HCT116 (cell line): ENCODE measurements at regions not wholly inside any gene's neighbourhood (a gene's known extent, or its start where the extent isn't known, plus 50 kb on each side); places are given as distances from the start of the nearest gene placed in this dataset.

Experiments used
- ATAC-seq: fragments of 200-7000 bp; cut with Tn5 transposase; 2 replicates; pipeline ENCODE4 v1.9.1; 2020; ENCODE audit warnings: mild to moderate bottlenecking, moderate library complexity
- BruUV-seq: library from RNA; stranded (reverse); fragments of 400-500 nt; replicated peaks from 2 replicates; lab custom pipeline; 2021; lab: Mats Ljungman, UMichigan
- CTCF ChIA-PET: fragments of 300-600 bp; sonication (Branson Sonifier 250); formaldehyde crosslinking; loops from one replicate; lab custom pipeline; 2021; ENCODE audit warnings: antibody characterized with exemption; lab: Charles Lee
- POLR2A ChIA-PET: fragments of 300-600, 350-600 bp; sonication (Branson Sonifier 250); formaldehyde crosslinking; loops from one replicate; lab custom pipeline; 2021; ENCODE audit warnings: antibody characterized with exemption; lab: Charles Lee
- RAD21 ChIA-PET, 2 experiments: fragments of 300-600 bp; sonication (Branson Sonifier 250); formaldehyde crosslinking; loops; one replicate each; lab custom pipeline; 2023; ENCODE audit warnings: low total read pairs in 2 of 2; ENCODE audit not compliant: uncharacterized antibody in 2 of 2, unreplicated experiment in 2 of 2, low non-redundant PET in 1 of 2; lab: Charles Lee
- DNase-seq: peaks from one replicate; pipeline ENCODE4 v3.0.0-alpha.2; 2010; ENCODE audit warnings: low read depth, low spot score
- H2AFZ ChIP-seq: fragments of 200-600 bp; shearing (Covaris generic), sonication (generic); 2 replicates; pipeline ENCODE4 v1.6.1; 2017; ENCODE audit warnings: low read depth, mixed run types, mixed read lengths, antibody characterized with exemption, low read length; ENCODE audit not compliant: poor library complexity, severe bottlenecking
- H3K27ac ChIP-seq: 2 replicates; pipeline ENCODE4 v1.5.1; 2012; ENCODE audit warnings: low read depth, low read length
- H3K27me3 ChIP-seq: fragments of 200-600 bp; sonication (generic); 2 replicates; pipeline ENCODE4 v1.6.1; 2016; ENCODE audit warnings: mixed run types, low read length, mixed read lengths; ENCODE audit not compliant: insufficient read depth
- H3K36me3 ChIP-seq, 2 experiments: fragments of 200-500 bp in 1 of 2; fragments of 200-600 bp in 1 of 2; sonication (Bioruptor generic) in 1 of 2; sonication (generic) in 1 of 2; 2 replicates each; pipeline versions ENCODE4 v1.5.1 to v1.6.1; 2014 to 2016; ENCODE audit warnings: low read length in 2 of 2, inconsistent platforms in 1 of 2, mixed read lengths in 1 of 2, mixed run types in 1 of 2; ENCODE audit not compliant: insufficient read depth in 2 of 2, control insufficient read depth in 1 of 2
- H3K4me1 ChIP-seq, 2 experiments: fragments of 200-600 bp in 1 of 2; sonication (generic) in 1 of 2; 2 replicates each; pipeline versions ENCODE4 v1.5.1 to v1.6.1; 2012 to 2017; ENCODE audit warnings: low read length in 2 of 2, inconsistent platforms in 1 of 2, mild to moderate bottlenecking in 1 of 2, mixed read lengths in 1 of 2, mixed run types in 1 of 2, moderate library complexity in 1 of 2; ENCODE audit not compliant: insufficient read depth in 2 of 2, control insufficient read depth in 1 of 2
- H3K4me2 ChIP-seq: fragments of 200-600 bp; sonication (generic); 2 replicates; pipeline ENCODE4 v1.6.1; 2017; ENCODE audit warnings: mixed run types, low read length, mixed read lengths
- H3K4me3 ChIP-seq, 2 experiments: fragments of 200-600 bp in 1 of 2; sonication (generic) in 1 of 2; replicated peaks in 1 of 2; 2 replicates each; pipeline ENCODE4 v1.5.1; 2011 to 2016; ENCODE audit warnings: low read length in 2 of 2, control low read depth in 1 of 2, low read depth in 1 of 2, mild to moderate bottlenecking in 1 of 2, mixed read lengths in 1 of 2, mixed run types in 1 of 2
- H3K79me2 ChIP-seq: fragments of 200-600 bp; sonication (generic); 2 replicates; pipeline ENCODE4 v1.6.1; 2017; ENCODE audit warnings: mild to moderate bottlenecking, mixed run types, low read length, moderate library complexity, mixed read lengths; ENCODE audit not compliant: insufficient read depth
- H3K9ac ChIP-seq: fragments of 200-600 bp; sonication (generic); 2 replicates; pipeline ENCODE4 v1.6.1; 2016; ENCODE audit warnings: low read length, mixed read lengths
- H3K9me2 ChIP-seq: fragments of 200-600 bp; sonication (generic), shearing (Covaris generic); 2 replicates; pipeline ENCODE4 v1.6.1; 2017; ENCODE audit warnings: mixed run types, mild to moderate bottlenecking, moderate library complexity; ENCODE audit not compliant: insufficient read depth
- H3K9me3 ChIP-seq, 2 experiments: fragments of 200-500 bp in 1 of 2; fragments of 200-600 bp in 1 of 2; sonication (Bioruptor generic) in 1 of 2; sonication (generic) in 1 of 2; 2 replicates each; pipeline ENCODE4 v1.6.1; 2014 to 2017; ENCODE audit warnings: low read length in 2 of 2, mixed read lengths in 2 of 2, inconsistent platforms in 1 of 2, low read depth in 1 of 2, mild to moderate bottlenecking in 1 of 2, mixed run types in 1 of 2, moderate library complexity in 1 of 2; ENCODE audit not compliant: control insufficient read depth in 1 of 2, insufficient read depth in 1 of 2
- H4K20me1 ChIP-seq: fragments of 200-600 bp; sonication (generic), shearing (Covaris generic); 2 replicates; pipeline ENCODE4 v1.6.1; 2017; ENCODE audit warnings: mixed run types, mild to moderate bottlenecking, moderate library complexity; ENCODE audit not compliant: insufficient read depth
- CBX3 ChIP-seq: IDR thresholded peaks from 2 replicates; pipeline ENCODE4 v1.6.1; 2012; ENCODE audit warnings: low read depth
- CEBPB ChIP-seq: IDR thresholded peaks from 2 replicates; pipeline ENCODE4 v1.6.1; 2012; ENCODE audit warnings: low read depth
- EGR1 ChIP-seq: IDR thresholded peaks from 2 replicates; pipeline ENCODE4 v1.6.1; 2012; ENCODE audit warnings: low read depth
- EZH2 ChIP-seq: fragments of 200-600 bp; sonication (generic); IDR thresholded peaks from 2 replicates; pipeline ENCODE4 v1.6.1; 2017; ENCODE audit warnings: antibody characterized with exemption, mixed run types
- EZH2phosphoT487 ChIP-seq: fragments of 200-600 bp; IDR thresholded peaks from 2 replicates; pipeline ENCODE4 v1.6.1; 2018; ENCODE audit warnings: antibody characterized with exemption, borderline replicate concordance
- JUND ChIP-seq: IDR thresholded peaks from 2 replicates; pipeline ENCODE4 v1.6.1; 2012
- POLR2A ChIP-seq: IDR thresholded peaks from 2 replicates; pipeline ENCODE4 v1.7.0; 2011; ENCODE audit warnings: borderline replicate concordance; ENCODE audit not compliant: insufficient read depth, insufficient read length; ENCODE audit errors: extremely low read depth
- POLR2AphosphoS5 ChIP-seq: IDR thresholded peaks from 2 replicates; pipeline ENCODE4 v1.6.1; 2011; ENCODE audit warnings: mild to moderate bottlenecking, low read depth, low read length, moderate library complexity
- RAD21 ChIP-seq: IDR thresholded peaks from 2 replicates; pipeline ENCODE4 v1.6.1; 2012; ENCODE audit warnings: low read depth, mild to moderate bottlenecking
- SIN3A ChIP-seq: IDR thresholded peaks from 2 replicates; pipeline ENCODE4 v1.6.1; 2012; ENCODE audit warnings: low read depth
- SP1 ChIP-seq: IDR thresholded peaks from 2 replicates; pipeline ENCODE4 v1.6.1; 2012; ENCODE audit warnings: low read depth
- SRF ChIP-seq: IDR thresholded peaks from 2 replicates; pipeline ENCODE4 v1.6.1; 2012; ENCODE audit warnings: low read depth
- TCF7L2 ChIP-seq: IDR thresholded peaks from 2 replicates; pipeline ENCODE4 v1.7.0; 2011; ENCODE audit warnings: borderline replicate concordance, inconsistent platforms; ENCODE audit not compliant: insufficient read depth, insufficient read length; ENCODE audit errors: extremely low read depth
- YY1 ChIP-seq: IDR thresholded peaks from 2 replicates; pipeline ENCODE4 v1.6.1; 2011; ENCODE audit warnings: low read length, low read depth, moderate library complexity, mild to moderate bottlenecking; ENCODE audit not compliant: insufficient replicate concordance; ENCODE audit errors: extremely low read depth
- ZFX ChIP-seq: fragments of 450-650 bp; IDR thresholded peaks from 2 replicates; pipeline ENCODE4 v1.6.1; 2017
- ZNF274 ChIP-seq: fragments of 200-500 bp; sonication (Bioruptor generic); IDR thresholded peaks from 2 replicates; pipeline ENCODE4 v1.6.1; 2014; ENCODE audit warnings: mild to moderate bottlenecking, low read depth, low read length, inconsistent platforms
- intact Hi-C: fragments of 100-400 bp; cut with micrococcal nuclease; formaldehyde crosslinking; loops from 2 replicates; pipeline ENCODE4 v1.10.0; 2022
- TF ChIP-seq, protein P1 (sequence below): IDR thresholded peaks from 2 replicates; pipeline ENCODE4 v1.6.1; 2012
- TF ChIP-seq, protein P2 (sequence below), 3 experiments: fragments of 200-600 bp in 1 of 3; sonication (generic) in 1 of 3; IDR thresholded peaks in 2 of 3; conservative IDR thresholded peaks in 1 of 3; 2 replicates each; pipeline ENCODE4 v1.5.1; 2012 to 2017; ENCODE audit warnings: low read depth in 2 of 3, low read length in 2 of 3, antibody characterized with exemption in 1 of 3, borderline replicate concordance in 1 of 3, control low read depth in 1 of 3, mild to moderate bottlenecking in 1 of 3, mixed read lengths in 1 of 3, mixed run types in 1 of 3, moderate library complexity in 1 of 3; ENCODE audit not compliant: insufficient read depth in 1 of 3
- TF ChIP-seq, protein P3 (sequence below): IDR thresholded peaks from 2 replicates; pipeline ENCODE4 v1.6.1; 2012
- TF ChIP-seq, protein P4 (sequence below): IDR thresholded peaks from 2 replicates; pipeline ENCODE4 v1.6.1; 2012; ENCODE audit warnings: low read depth

DNA sequence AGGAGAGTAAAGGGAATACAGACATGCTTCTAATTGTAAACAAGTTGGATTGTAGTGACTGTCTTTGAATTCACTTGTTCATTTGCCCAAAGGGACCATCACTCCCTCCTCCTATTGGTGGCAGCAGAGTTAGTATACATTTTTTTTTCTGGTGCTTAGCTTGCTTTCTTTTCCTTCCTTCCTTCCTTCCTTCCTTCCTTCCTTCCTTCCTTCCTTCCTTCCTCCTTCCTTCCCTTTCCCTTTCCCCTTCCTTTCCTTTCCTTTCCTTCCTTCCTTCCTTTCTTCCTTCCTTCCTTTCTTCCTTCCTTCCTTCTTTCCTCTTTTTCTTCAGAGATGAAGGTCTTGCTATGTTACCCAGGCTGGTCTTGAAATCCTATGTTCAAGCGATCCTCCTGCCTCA is 94.8 kb upstream of the ATP6AP2 start:
- intact Hi-C loops = no loop called here
- ATAC-seq (no peak), DNase-seq (no peak)
- Histone ChIP-seq H3K79me2 (no peaks in the 10 kb centered on the region), H3K27me3 (no peaks in the 10 kb centered on the region), H3K9me2 (no peaks in the 10 kb centered on the region), H4K20me1 (no peaks in the 10 kb centered on the region), H3K4me1 (no peaks in the 10 kb centered on the region), H3K4me2 (no peak overlapping the region), H3K36me3 (no peaks in the 10 kb centered on the region), H3K9ac (no peak overlapping the region)
- ChIA-PET RAD21 (no interaction called here), CTCF (no interaction called here)
- TF ChIP-seq SRF = no peak
- no peak for TF ChIP-seq POLR2A
- no peak for TF ChIP-seq YY1
- no peak for TF ChIP-seq EGR1
- TF ChIP-seq EZH2 = no peak
- no peak for TF ChIP-seq ZFX
- TF ChIP-seq, protein P1, sequence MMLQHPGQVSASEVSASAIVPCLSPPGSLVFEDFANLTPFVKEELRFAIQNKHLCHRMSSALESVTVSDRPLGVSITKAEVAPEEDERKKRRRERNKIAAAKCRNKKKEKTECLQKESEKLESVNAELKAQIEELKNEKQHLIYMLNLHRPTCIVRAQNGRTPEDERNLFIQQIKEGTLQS = no peak
- TF ChIP-seq ZNF274 = no peak
- TF ChIP-seq CBX3 = no peak
- no peak for TF ChIP-seq POLR2AphosphoS5
- no peak for TF ChIP-seq SP1
- TF ChIP-seq SIN3A = no peak
- no peak for TF ChIP-seq EZH2phosphoT487
- TF ChIP-seq, protein P2, sequence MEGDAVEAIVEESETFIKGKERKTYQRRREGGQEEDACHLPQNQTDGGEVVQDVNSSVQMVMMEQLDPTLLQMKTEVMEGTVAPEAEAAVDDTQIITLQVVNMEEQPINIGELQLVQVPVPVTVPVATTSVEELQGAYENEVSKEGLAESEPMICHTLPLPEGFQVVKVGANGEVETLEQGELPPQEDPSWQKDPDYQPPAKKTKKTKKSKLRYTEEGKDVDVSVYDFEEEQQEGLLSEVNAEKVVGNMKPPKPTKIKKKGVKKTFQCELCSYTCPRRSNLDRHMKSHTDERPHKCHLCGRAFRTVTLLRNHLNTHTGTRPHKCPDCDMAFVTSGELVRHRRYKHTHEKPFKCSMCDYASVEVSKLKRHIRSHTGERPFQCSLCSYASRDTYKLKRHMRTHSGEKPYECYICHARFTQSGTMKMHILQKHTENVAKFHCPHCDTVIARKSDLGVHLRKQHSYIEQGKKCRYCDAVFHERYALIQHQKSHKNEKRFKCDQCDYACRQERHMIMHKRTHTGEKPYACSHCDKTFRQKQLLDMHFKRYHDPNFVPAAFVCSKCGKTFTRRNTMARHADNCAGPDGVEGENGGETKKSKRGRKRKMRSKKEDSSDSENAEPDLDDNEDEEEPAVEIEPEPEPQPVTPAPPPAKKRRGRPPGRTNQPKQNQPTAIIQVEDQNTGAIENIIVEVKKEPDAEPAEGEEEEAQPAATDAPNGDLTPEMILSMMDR (IDR thresholded peaks at IDR 0.05 in 2 of 3, conservative IDR thresholded peaks at IDR 0.05 in 1 of 3; ENCODE audit: borderline replicate concordance in 1 of 3, insufficient read depth in 1 of 3, low read depth in 2 of 3, low read length in 2 of 3) = no peak
- TF ChIP-seq RAD21 = no peak
- TF ChIP-seq, protein P3, sequence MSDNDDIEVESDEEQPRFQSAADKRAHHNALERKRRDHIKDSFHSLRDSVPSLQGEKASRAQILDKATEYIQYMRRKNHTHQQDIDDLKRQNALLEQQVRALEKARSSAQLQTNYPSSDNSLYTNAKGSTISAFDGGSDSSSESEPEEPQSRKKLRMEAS = no peak
- no peak for TF ChIP-seq JUND
- no peak for TF ChIP-seq TCF7L2
- TF ChIP-seq, protein P4, sequence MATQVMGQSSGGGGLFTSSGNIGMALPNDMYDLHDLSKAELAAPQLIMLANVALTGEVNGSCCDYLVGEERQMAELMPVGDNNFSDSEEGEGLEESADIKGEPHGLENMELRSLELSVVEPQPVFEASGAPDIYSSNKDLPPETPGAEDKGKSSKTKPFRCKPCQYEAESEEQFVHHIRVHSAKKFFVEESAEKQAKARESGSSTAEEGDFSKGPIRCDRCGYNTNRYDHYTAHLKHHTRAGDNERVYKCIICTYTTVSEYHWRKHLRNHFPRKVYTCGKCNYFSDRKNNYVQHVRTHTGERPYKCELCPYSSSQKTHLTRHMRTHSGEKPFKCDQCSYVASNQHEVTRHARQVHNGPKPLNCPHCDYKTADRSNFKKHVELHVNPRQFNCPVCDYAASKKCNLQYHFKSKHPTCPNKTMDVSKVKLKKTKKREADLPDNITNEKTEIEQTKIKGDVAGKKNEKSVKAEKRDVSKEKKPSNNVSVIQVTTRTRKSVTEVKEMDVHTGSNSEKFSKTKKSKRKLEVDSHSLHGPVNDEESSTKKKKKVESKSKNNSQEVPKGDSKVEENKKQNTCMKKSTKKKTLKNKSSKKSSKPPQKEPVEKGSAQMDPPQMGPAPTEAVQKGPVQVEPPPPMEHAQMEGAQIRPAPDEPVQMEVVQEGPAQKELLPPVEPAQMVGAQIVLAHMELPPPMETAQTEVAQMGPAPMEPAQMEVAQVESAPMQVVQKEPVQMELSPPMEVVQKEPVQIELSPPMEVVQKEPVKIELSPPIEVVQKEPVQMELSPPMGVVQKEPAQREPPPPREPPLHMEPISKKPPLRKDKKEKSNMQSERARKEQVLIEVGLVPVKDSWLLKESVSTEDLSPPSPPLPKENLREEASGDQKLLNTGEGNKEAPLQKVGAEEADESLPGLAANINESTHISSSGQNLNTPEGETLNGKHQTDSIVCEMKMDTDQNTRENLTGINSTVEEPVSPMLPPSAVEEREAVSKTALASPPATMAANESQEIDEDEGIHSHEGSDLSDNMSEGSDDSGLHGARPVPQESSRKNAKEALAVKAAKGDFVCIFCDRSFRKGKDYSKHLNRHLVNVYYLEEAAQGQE = no peak
- TF ChIP-seq CEBPB = no peak
- TF ChIP-seq, all 23 proteins: peak for 0
- H3K4me3 ChIP-seq = no peak overlapping the region
- no peak overlapping the region for H2AFZ ChIP-seq
- no TSS peak for BruUV-seq
- no peak overlapping the region for H3K27ac ChIP-seq
- POLR2A ChIA-PET = no interaction called here
- no peaks in the 10 kb centered on the region for H3K9me3 ChIP-seq
